Endodermal cell (in vitro differentiated cells): ENCODE measurements at regions not wholly inside any gene's neighbourhood (a gene's known extent, or its start where the extent isn't known, plus 50 kb on each side); places are given as distances from the start of the nearest gene placed in this dataset.

Experiments
- DNase-seq: peaks from one replicate; pipeline ENCODE4 v3.0.0-alpha.2; 2017
- H3K27ac ChIP-seq: 2 replicates; pipeline ENCODE4 v1.5.1; 2013; ENCODE audit warnings: mild to moderate bottlenecking, low read depth, low read length, moderate library complexity
- H3K27me3 ChIP-seq: 2 replicates; pipeline ENCODE4 v1.6.1; 2013; ENCODE audit warnings: mild to moderate bottlenecking, low read length, moderate library complexity; ENCODE audit not compliant: insufficient read depth, control insufficient read depth, poor library complexity, severe bottlenecking
- H3K36me3 ChIP-seq: 2 replicates; pipeline ENCODE4 v1.7.0; 2013; ENCODE audit warnings: mild to moderate bottlenecking, low read length, moderate library complexity; ENCODE audit not compliant: control insufficient read depth, insufficient read depth
- H3K4me1 ChIP-seq: one replicate; pipeline ENCODE4 v1.7.0; 2013; ENCODE audit warnings: low read length; ENCODE audit not compliant: control insufficient read depth, insufficient read depth
- H3K4me3 ChIP-seq: 2 replicates; pipeline ENCODE4 v1.5.1; 2013; ENCODE audit warnings: mild to moderate bottlenecking, low read length, moderate library complexity
- H3K9ac ChIP-seq: 2 replicates; pipeline ENCODE4 v1.6.1; 2013; ENCODE audit warnings: mild to moderate bottlenecking, low read length, moderate library complexity; ENCODE audit not compliant: poor library complexity, severe bottlenecking; ENCODE audit errors: extremely low read depth
- H3K9me3 ChIP-seq: 2 replicates; pipeline ENCODE4 v1.6.1; 2013; ENCODE audit warnings: mild to moderate bottlenecking, low read length, moderate library complexity; ENCODE audit not compliant: control insufficient read depth
- H3K27ac Mint-ChIP-seq: 2 replicates; pipeline ENCODE4 v1.8.0; 2020; ENCODE audit warnings: mixed read lengths
- H3K27me3 Mint-ChIP-seq: 2 replicates; pipeline ENCODE4 v1.8.0; 2021; ENCODE audit warnings: mild to moderate bottlenecking, mixed read lengths; ENCODE audit not compliant: insufficient read depth
- H3K36me3 Mint-ChIP-seq: 2 replicates; pipeline ENCODE4 v1.8.0; 2020; ENCODE audit warnings: low read depth, mixed read lengths
- H3K4me1 Mint-ChIP-seq: 2 replicates; pipeline ENCODE4 v1.8.0; 2020; ENCODE audit warnings: mixed read lengths
- H3K4me3 Mint-ChIP-seq: 2 replicates; pipeline ENCODE4 v1.8.0; 2020; ENCODE audit warnings: mild to moderate bottlenecking, moderate library complexity, mixed read lengths
- H3K9me3 Mint-ChIP-seq: 2 replicates; pipeline ENCODE4 v1.8.0; 2020; ENCODE audit warnings: mild to moderate bottlenecking, mixed read lengths
- CTCF ChIP-seq: fragments of 200-600 bp; sonication (generic); conservative IDR thresholded peaks from 2 replicates; pipeline ENCODE4 v1.5.0; 2021; ENCODE audit warnings: antibody characterized with exemption, mild to moderate bottlenecking
- WGBS, 2 experiments: methylation state at CpG; one replicate each; pipeline versions ENCODE4 v1.1.5 to v1.1.7; 2013; ENCODE audit warnings: missing lambda C conversion rate in 2 of 2, mixed read lengths in 1 of 2; ENCODE audit not compliant: insufficient coverage in 1 of 2, insufficient read length in 1 of 2; 5-methylcytosine and 5-hydroxymethylcytosine counted together

- Mint-ChIP-seq H3K9me3 (peaks cover under 1% of the 10 kb centered on the region), H3K4me3 (no peak overlapping the region), H3K36me3 (no peaks in the 10 kb centered on the region), H3K27ac (no peak overlapping the region), H3K27me3 (no peaks in the 10 kb centered on the region), H3K4me1 (no peaks in the 10 kb centered on the region)
- Histone ChIP-seq H3K9me3 (peaks cover 3% of the 10 kb centered on the region), H3K36me3 (no peaks in the 10 kb centered on the region), H3K9ac (no peak overlapping the region), H3K27ac (no peak overlapping the region), H3K27me3 (no peaks in the 10 kb centered on the region), H3K4me3 (no peak overlapping the region), H3K4me1 (no peaks in the 10 kb centered on the region)
- no peak for TF ChIP-seq CTCF
- DNase-seq = no peak
- 90% methylated on average over 1 of the region's 2 CpGs; no CpG with 5 or more reads in 1 of the 2 experiments for WGBS, 2 experiments
Observed at GRCh38 chr1:186557147-186557777, 96.3 kb upstream of the PDC start.

- 88 to 91% methylated on average over 9 to 10 of the region's 10 CpGs for WGBS, 2 experiments
- TF ChIP-seq CTCF = no peak
- no peaks in the 10 kb centered on the region for H3K36me3 Mint-ChIP-seq
- Histone ChIP-seq H3K4me3 (no peak overlapping the region), H3K36me3 (no peaks in the 10 kb centered on the region), H3K4me1 (no peaks in the 10 kb centered on the region), H3K27ac (no peak overlapping the region), H3K27me3 (no peaks in the 10 kb centered on the region), H3K9me3 (peaks cover 9% of the 10 kb centered on the region), H3K9ac (no peak overlapping the region)
- peak; percentile 51 for DNase-seq
- H3K27me3 Mint-ChIP-seq = no peaks in the 10 kb centered on the region
- H3K9me3 Mint-ChIP-seq = peaks cover 14% of the 10 kb centered on the region
- no peak overlapping the region for H3K4me3 Mint-ChIP-seq
- H3K4me1 Mint-ChIP-seq = no peaks in the 10 kb centered on the region
- no peak overlapping the region for H3K27ac Mint-ChIP-seq
Observed at GRCh38 chr1:186550832-186551231, 89.9 kb upstream of the PDC start.

GRCh38 chr1:186541003-186541402, 80.1 kb upstream of the PDC start:
- no peaks in the 10 kb centered on the region for H3K27me3 ChIP-seq
- Mint-ChIP-seq H3K36me3 (no peaks in the 10 kb centered on the region), H3K27ac (no peak overlapping the region), H3K27me3 (no peaks in the 10 kb centered on the region), H3K9me3 (peaks cover 3% of the 10 kb centered on the region), H3K4me1 (no peaks in the 10 kb centered on the region), H3K4me3 (no peak overlapping the region)
- H3K4me1 ChIP-seq = no peaks in the 10 kb centered on the region
- WGBS, 2 experiments = 91 to 100% methylated on average over 4 to 8 of the region's 8 CpGs
- no peak overlapping the region for H3K9ac ChIP-seq
- H3K27ac ChIP-seq = no peak overlapping the region
- peak; percentile 51 for DNase-seq
- H3K36me3 ChIP-seq = no peaks in the 10 kb centered on the region
- TF ChIP-seq CTCF = peak; percentile 46
- no peaks in the 10 kb centered on the region for H3K9me3 ChIP-seq
- no peak overlapping the region for H3K4me3 ChIP-seq
